ENCODE measurements at regions not wholly inside any gene's neighbourhood (a gene's known extent, or its start where the extent isn't known, plus 50 kb on each side); places are given as distances from the start of the nearest gene placed in this dataset.
"Not testable (repeated sequence)": the region's sequence is repeated elsewhere in the genome, so short reads cannot be mapped to it uniquely, and the experiment has no call there.

- no peak for DNase-seq (ENCODE audit: low read depth)
- H3K4me3 ChIP-seq (ENCODE audit: low read depth, low read length) = no peak overlapping the region
- TF ChIP-seq CTCF (conservative IDR thresholded peaks at IDR 0.05; ENCODE audit: low read depth, low read length) = no peak
These were observed 644.0 kb upstream of the CBLB start for GRCh38 chr3:106512846-106513245.

GRCh38 chr3:106514431-106514830 lies 645.6 kb upstream of the CBLB start:
- H3K4me3 ChIP-seq (ENCODE audit: low read depth, low read length) = no peak overlapping the region
- peak; percentile 46 for DNase-seq (ENCODE audit: low read depth)
- no peak for TF ChIP-seq CTCF (conservative IDR thresholded peaks at IDR 0.05; ENCODE audit: low read depth, low read length)

GRCh38 chr3:106518516-106518915 lies 649.7 kb upstream of the CBLB start:
- TF ChIP-seq CTCF (conservative IDR thresholded peaks at IDR 0.05; ENCODE audit: low read depth, low read length) = no peak
- no peak overlapping the region for H3K4me3 ChIP-seq (ENCODE audit: low read depth, low read length)
- no peak for DNase-seq (ENCODE audit: low read depth)

GRCh38 chr3:106522397-106522796 lies 653.6 kb upstream of the CBLB start:
- DNase-seq (ENCODE audit: low read depth) = no peak
- H3K4me3 ChIP-seq (ENCODE audit: low read depth, low read length) = no peak overlapping the region
- no peak for TF ChIP-seq CTCF (conservative IDR thresholded peaks at IDR 0.05; ENCODE audit: low read depth, low read length)

GRCh38 chr3:106528932-106529331 lies 660.1 kb upstream of the CBLB start:
- no peak for DNase-seq (ENCODE audit: low read depth)
- TF ChIP-seq CTCF (conservative IDR thresholded peaks at IDR 0.05; ENCODE audit: low read depth, low read length) = no peak
- H3K4me3 ChIP-seq (ENCODE audit: low read depth, low read length) = no peak overlapping the region

GRCh38 chr3:106529738-106530137 lies 660.9 kb upstream of the CBLB start:
- H3K4me3 ChIP-seq (ENCODE audit: low read depth, low read length) = no peak overlapping the region
- TF ChIP-seq CTCF (conservative IDR thresholded peaks at IDR 0.05; ENCODE audit: low read depth, low read length) = no peak
- DNase-seq (ENCODE audit: low read depth) = no peak

GRCh38 chr3:106530367-106530766 lies 661.6 kb upstream of the CBLB start:
- no peak for TF ChIP-seq CTCF (conservative IDR thresholded peaks at IDR 0.05; ENCODE audit: low read depth, low read length)
- DNase-seq (ENCODE audit: low read depth) = no peak
- H3K4me3 ChIP-seq (ENCODE audit: low read depth, low read length) = no peak overlapping the region

GRCh38 chr3:106531771-106532329 lies 663.0 kb upstream of the CBLB start:
- DNase-seq (ENCODE audit: low read depth); H3K4me3 ChIP-seq (ENCODE audit: low read depth, low read length): not testable (repeated sequence)
